BJ (cell line): ENCODE measurements at regions not wholly inside any gene's neighbourhood (a gene's known extent, or its start where the extent isn't known, plus 50 kb on each side); places are given as distances from the start of the nearest gene placed in this dataset.
A peak's percentile ranks its signal among the peaks of the same experiment; 100 is the strongest.
"Not testable (repeated sequence)": the region's sequence is repeated elsewhere in the genome, so short reads cannot be mapped to it uniquely, and the experiment has no call there.

Experiments used
- CTCF ChIA-PET: fragments of 350-600 bp; formaldehyde crosslinking; extraction: SDS; loops from one replicate; lab custom pipeline; 2021; ENCODE audit warnings: antibody characterized with exemption, inconsistent platforms; lab: Yijun Ruan, JAX
- POLR2A ChIA-PET: fragments of 300-600 bp; sonication (Branson Sonifier 250); formaldehyde crosslinking; extraction: SDS; loops from one replicate; lab custom pipeline; 2021; ENCODE audit warnings: antibody characterized with exemption; lab: Charles Lee
- DNase-seq: peaks from one replicate; pipeline ENCODE4 v3.0.0-alpha.2; 2011; ENCODE audit warnings: low read depth
- H3K27me3 ChIP-seq: 2 replicates; pipeline ENCODE4 v1.6.0; 2011; ENCODE audit warnings: low read length; ENCODE audit not compliant: control insufficient read depth, insufficient read depth
- H3K36me3 ChIP-seq: 2 replicates; pipeline ENCODE4 v1.5.1; 2011; ENCODE audit warnings: low read length; ENCODE audit not compliant: control insufficient read depth, insufficient read depth
- H3K4me3 ChIP-seq: 2 replicates; pipeline ENCODE4 v1.5.1; 2011; ENCODE audit warnings: low read depth, mild to moderate bottlenecking, control low read depth, low read length
- TF ChIP-seq, protein P1 (sequence below): IDR thresholded peaks from 2 replicates; pipeline ENCODE4 v1.5.1; 2011; ENCODE audit warnings: low read depth, mild to moderate bottlenecking, control low read depth, inconsistent platforms, low read length, moderate library complexity; ENCODE audit not compliant: insufficient read depth

GRCh38 chr3:59366218-59366617, 316.4 kb upstream of the CFAP20DC start:
- ChIA-PET CTCF (interaction anchor here (1.0 kb wide), 1 partner anchor 726 kb away, joined by 3 read pairs; no protein-coding TSS in a partner anchor), POLR2A (no interaction called here)
- TF ChIP-seq, protein P1, sequence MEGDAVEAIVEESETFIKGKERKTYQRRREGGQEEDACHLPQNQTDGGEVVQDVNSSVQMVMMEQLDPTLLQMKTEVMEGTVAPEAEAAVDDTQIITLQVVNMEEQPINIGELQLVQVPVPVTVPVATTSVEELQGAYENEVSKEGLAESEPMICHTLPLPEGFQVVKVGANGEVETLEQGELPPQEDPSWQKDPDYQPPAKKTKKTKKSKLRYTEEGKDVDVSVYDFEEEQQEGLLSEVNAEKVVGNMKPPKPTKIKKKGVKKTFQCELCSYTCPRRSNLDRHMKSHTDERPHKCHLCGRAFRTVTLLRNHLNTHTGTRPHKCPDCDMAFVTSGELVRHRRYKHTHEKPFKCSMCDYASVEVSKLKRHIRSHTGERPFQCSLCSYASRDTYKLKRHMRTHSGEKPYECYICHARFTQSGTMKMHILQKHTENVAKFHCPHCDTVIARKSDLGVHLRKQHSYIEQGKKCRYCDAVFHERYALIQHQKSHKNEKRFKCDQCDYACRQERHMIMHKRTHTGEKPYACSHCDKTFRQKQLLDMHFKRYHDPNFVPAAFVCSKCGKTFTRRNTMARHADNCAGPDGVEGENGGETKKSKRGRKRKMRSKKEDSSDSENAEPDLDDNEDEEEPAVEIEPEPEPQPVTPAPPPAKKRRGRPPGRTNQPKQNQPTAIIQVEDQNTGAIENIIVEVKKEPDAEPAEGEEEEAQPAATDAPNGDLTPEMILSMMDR = no peak
- no peak overlapping the region for H3K4me3 ChIP-seq
- no peak for DNase-seq
- no peaks in the 10 kb centered on the region; the same call in 1 of the 2 replicates for H3K27me3 ChIP-seq
- H3K36me3 ChIP-seq = no peaks in the 10 kb centered on the region

DNA sequence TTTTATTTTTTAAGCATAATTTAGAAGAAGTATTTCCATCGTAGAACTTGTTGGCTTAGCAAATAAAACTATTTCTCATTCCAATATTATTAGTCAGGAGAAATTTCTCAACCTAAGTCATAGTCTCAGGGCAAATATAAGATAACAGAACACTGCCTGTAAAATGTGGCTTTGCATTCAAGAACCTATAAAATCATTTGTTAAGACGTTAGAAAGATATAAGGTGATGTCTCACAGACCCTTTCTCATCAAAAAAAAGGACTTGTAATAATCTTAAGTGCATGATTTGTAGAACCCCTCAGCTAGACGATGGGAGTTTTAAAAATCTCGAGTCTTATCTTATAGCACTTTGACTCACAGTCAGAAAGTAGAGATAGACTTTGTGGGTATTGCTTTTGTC, 314.7 kb upstream of the CFAP20DC start:
- no peaks in the 10 kb centered on the region for H3K27me3 ChIP-seq
- DNase-seq = peak; percentile 7
- no peaks in the 10 kb centered on the region for H3K36me3 ChIP-seq
- TF ChIP-seq, protein P1 = no peak
- POLR2A ChIA-PET = no interaction called here
- no peak overlapping the region for H3K4me3 ChIP-seq
- CTCF ChIA-PET = interaction anchor here (1.0 kb wide), 1 partner anchor 10 kb away, joined by 3 read pairs; no protein-coding TSS in a partner anchor

DNA sequence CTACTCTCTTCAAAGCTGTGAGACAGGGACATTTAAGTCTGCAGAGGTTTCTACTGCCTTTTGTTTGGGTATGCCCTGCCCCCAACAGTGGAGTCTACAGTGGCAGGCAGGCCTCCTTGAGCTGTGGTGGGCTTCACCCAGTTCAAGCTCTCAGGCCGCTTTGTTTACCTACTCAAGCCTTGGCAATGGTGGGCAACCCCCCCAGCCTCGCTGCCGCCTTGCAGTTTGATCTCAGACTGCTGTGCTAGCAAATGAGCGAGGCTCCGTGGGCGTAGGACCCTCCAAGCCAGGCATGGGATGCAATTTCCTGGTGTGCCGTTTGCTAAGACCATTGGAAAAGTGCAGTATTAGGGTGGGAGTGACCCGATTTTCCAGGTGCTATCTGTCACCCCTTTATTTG, 310.5 kb upstream of the CFAP20DC start:
- H3K36me3 ChIP-seq, H3K27me3 ChIP-seq, CTCF ChIA-PET, POLR2A ChIA-PET, DNase-seq, H3K4me3 ChIP-seq: not testable (repeated sequence)

DNA sequence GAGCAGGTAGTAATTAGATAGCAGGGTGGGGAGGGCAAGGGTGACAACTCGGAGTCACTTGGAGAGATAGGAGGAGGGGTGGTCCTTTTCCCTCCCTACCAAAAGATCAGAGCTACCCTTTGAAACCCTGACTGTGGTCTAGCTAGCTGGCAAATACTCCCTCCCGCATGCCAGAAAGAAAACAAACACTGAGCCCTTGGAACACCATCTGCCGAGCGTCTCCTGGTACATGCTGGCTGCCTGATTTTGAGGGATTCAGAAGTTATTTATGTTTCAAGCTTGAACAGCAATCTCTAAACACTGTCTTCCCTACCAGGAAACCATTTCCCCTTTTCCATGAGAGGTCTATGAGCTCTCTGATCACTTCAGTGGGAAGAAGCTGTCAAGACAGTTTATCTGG, 291.6 kb upstream of the CFAP20DC start:
- Histone ChIP-seq H3K36me3 (no peaks in the 10 kb centered on the region), H3K27me3 (no peaks in the 10 kb centered on the region), H3K4me3 (no peak overlapping the region)
- ChIA-PET CTCF (no interaction called here), POLR2A (no interaction called here)
- DNase-seq = no peak
- TF ChIP-seq, protein P1 = no peak

GRCh38 chr3:59339818-59340217, 290.0 kb upstream of the CFAP20DC start:
- no peaks in the 10 kb centered on the region for H3K36me3 ChIP-seq
- TF ChIP-seq, protein P1 = no peak
- ChIA-PET CTCF (interaction anchor here (0.7 kb wide), 1 partner anchor 507 kb away, joined by 3 read pairs; no protein-coding TSS in a partner anchor), POLR2A (no interaction called here)
- no peak for DNase-seq
- H3K27me3 ChIP-seq = no peaks in the 10 kb centered on the region
- H3K4me3 ChIP-seq = no peak overlapping the region

- H3K36me3 ChIP-seq = no peaks in the 10 kb centered on the region
- no peaks in the 10 kb centered on the region for H3K27me3 ChIP-seq
- TF ChIP-seq, protein P1 = no peak
- DNase-seq = no peak
- CTCF ChIA-PET = no interaction called here
- H3K4me3 ChIP-seq = no peak overlapping the region
- POLR2A ChIA-PET = no interaction called here
Measured at GRCh38 chr3:59338934-59339333, 289.1 kb upstream of the CFAP20DC start.
